ENCODE measurements at regions not wholly inside any gene's neighbourhood (a gene's known extent, or its start where the extent isn't known, plus 50 kb on each side); places are given as distances from the start of the nearest gene placed in this dataset.

GRCh38 chr7:138289082-138289481 is 171.0 kb upstream of the TRIM24 start:
- DNase-seq (no peak), ATAC-seq (no peak)
- TF ChIP-seq POLR2A (IDR thresholded peaks at IDR 0.05): no peak
- TF ChIP-seq, protein P1, sequence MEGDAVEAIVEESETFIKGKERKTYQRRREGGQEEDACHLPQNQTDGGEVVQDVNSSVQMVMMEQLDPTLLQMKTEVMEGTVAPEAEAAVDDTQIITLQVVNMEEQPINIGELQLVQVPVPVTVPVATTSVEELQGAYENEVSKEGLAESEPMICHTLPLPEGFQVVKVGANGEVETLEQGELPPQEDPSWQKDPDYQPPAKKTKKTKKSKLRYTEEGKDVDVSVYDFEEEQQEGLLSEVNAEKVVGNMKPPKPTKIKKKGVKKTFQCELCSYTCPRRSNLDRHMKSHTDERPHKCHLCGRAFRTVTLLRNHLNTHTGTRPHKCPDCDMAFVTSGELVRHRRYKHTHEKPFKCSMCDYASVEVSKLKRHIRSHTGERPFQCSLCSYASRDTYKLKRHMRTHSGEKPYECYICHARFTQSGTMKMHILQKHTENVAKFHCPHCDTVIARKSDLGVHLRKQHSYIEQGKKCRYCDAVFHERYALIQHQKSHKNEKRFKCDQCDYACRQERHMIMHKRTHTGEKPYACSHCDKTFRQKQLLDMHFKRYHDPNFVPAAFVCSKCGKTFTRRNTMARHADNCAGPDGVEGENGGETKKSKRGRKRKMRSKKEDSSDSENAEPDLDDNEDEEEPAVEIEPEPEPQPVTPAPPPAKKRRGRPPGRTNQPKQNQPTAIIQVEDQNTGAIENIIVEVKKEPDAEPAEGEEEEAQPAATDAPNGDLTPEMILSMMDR (IDR thresholded peaks at IDR 0.05): no peak
- H3K27me3 ChIP-seq: no peaks in the 10 kb centered on the region
- no peaks in the 10 kb centered on the region for H3K36me3 ChIP-seq (replicated peaks in 1 of 2; ENCODE audit: insufficient read depth in 1 of 2, low read depth in 2 of 2)
- no peak overlapping the region for H3K27ac ChIP-seq
- H3K4me3 ChIP-seq: no peak overlapping the region
- H3K4me1 ChIP-seq: no peaks in the 10 kb centered on the region
- intact Hi-C loops (cut with DNase I): no loop called here
- H3K9me3 ChIP-seq: peaks cover 0 to 7% (median 0%) of the 10 kb centered on the region in 3 donors

- intact Hi-C loops (cut with DNase I): no loop called here
- WGBS, 2 donors: 84 to 89% methylated on average over 2 of the region's 2 CpGs
- Histone ChIP-seq H3K36me3 (replicated peaks in 1 of 2; ENCODE audit: insufficient read depth in 1 of 2, low read depth in 2 of 2) (no peaks in the 10 kb centered on the region), H3K4me3 (no peak overlapping the region), H3K27ac (no peak overlapping the region), H3K9me3 (peaks cover 0 to 7% (median 0%) of the 10 kb centered on the region in 3 donors), H3K4me1 (no peaks in the 10 kb centered on the region), H3K27me3 (no peaks in the 10 kb centered on the region)
- no peak for ATAC-seq
- TF ChIP-seq, protein P1 (IDR thresholded peaks at IDR 0.05): no peak
- TF ChIP-seq POLR2A (IDR thresholded peaks at IDR 0.05): no peak
- DNase-seq: no peak
These were observed 170.2 kb upstream of the TRIM24 start for GRCh38 chr7:138289864-138290263.

DNA sequence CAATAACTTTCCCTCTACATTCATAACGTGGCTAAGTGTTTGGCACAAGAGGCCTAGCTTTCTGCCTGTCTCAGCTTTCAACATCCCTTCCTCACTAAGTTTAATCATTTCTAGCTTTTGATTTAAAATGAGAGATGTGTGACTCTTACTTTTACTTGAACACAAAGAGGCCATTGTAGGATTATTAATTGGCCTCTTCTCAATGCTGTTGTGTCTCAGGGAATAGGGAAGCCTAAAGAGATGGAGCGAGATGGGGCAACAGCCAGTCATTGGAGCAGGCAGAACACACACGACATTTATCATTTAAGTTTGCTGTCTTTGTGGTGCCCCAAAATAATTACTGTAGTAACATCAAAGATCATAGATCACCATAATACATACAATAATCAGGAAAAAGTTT is 167.1 kb upstream of the TRIM24 start:
- no peaks in the 10 kb centered on the region for H3K36me3 ChIP-seq (replicated peaks in 1 of 2; ENCODE audit: insufficient read depth in 1 of 2, low read depth in 2 of 2)
- peaks cover 0 to 7% (median 0%) of the 10 kb centered on the region in 3 donors for H3K9me3 ChIP-seq
- ATAC-seq (no peak), DNase-seq (no peak)
- H3K27me3 ChIP-seq: no peaks in the 10 kb centered on the region
- TF ChIP-seq POLR2A (IDR thresholded peaks at IDR 0.05): no peak
- TF ChIP-seq, protein P1 (IDR thresholded peaks at IDR 0.05): no peak
- no peak overlapping the region for H3K4me3 ChIP-seq
- intact Hi-C loops (cut with DNase I): no loop called here
- H3K4me1 ChIP-seq: peaks cover 5% of the 10 kb centered on the region
- H3K27ac ChIP-seq: no peak overlapping the region
- 67 to 70% methylated on average over 3 of the region's 3 CpGs for WGBS, 2 donors

DNA sequence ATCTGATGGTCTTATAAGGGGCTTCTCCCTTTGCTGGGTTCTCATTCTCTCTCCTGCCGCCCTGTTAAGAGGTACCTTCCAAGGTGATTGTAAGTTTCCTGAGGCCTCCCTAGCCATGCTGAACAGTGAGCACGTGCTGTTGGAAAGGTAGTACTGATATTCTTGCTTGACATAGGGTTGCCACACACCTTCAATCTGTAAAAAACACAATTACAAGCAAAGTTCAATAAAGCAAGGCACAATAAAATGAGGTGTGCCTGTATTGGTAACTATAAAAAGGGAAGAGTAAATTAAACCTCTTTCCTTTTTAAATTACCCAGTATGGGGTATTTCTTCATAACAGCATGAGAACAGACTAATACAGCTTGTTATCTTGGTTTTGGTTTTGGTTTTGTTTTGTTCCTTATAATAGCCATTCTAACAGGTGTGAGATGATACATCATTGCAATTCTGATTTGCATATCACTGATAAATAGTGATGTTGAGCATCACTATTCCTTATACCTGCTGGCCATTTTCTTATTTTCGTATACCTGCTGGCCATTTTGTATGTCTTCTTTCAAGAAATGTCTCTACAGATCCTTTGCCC is 164.9 kb upstream of the TRIM24 start:
- no peak for ATAC-seq
- no peak overlapping the region for H3K27ac ChIP-seq
- H3K27me3 ChIP-seq: no peaks in the 10 kb centered on the region
- intact Hi-C loops (cut with DNase I): no loop called here
- H3K4me1 ChIP-seq: peaks cover 5% of the 10 kb centered on the region
- TF ChIP-seq POLR2A (IDR thresholded peaks at IDR 0.05): no peak
- TF ChIP-seq, protein P1 (IDR thresholded peaks at IDR 0.05): no peak
- H3K4me3 ChIP-seq: no peak overlapping the region
- WGBS, 2 donors: 71 to 76% methylated on average over 3 of the region's 3 CpGs
- no peaks in the 10 kb centered on the region for H3K36me3 ChIP-seq (replicated peaks in 1 of 2; ENCODE audit: insufficient read depth in 1 of 2, low read depth in 2 of 2)
- no peak for DNase-seq
- H3K9me3 ChIP-seq: peaks cover 0 to 1% (median 0%) of the 10 kb centered on the region in 3 donors

- ATAC-seq (no peak), DNase-seq (peak in 2 of 4 donors; percentile 7 to 11)
- Histone ChIP-seq H3K36me3 (replicated peaks in 1 of 2; ENCODE audit: insufficient read depth in 1 of 2, low read depth in 2 of 2) (no peaks in the 10 kb centered on the region), H3K9me3 (no peaks in the 10 kb centered on the region), H3K4me1 (peaks cover 5% of the 10 kb centered on the region), H3K27me3 (no peaks in the 10 kb centered on the region), H3K27ac (no peak overlapping the region), H3K4me3 (no peak overlapping the region)
- whole genome bisulfite sequencing, 2 donors: 23 to 33% methylated on average over 3 of the region's 3 CpGs
- TF ChIP-seq, protein P1 (IDR thresholded peaks at IDR 0.05): no peak
- no peak for TF ChIP-seq POLR2A (IDR thresholded peaks at IDR 0.05)
- intact Hi-C loops (cut with DNase I): no loop called here
These were observed 162.5 kb upstream of the TRIM24 start for GRCh38 chr7:138297526-138297925.
